H1 (cell line): ENCODE measurements at regions not wholly inside any gene's neighbourhood (a gene's known extent, or its start where the extent isn't known, plus 50 kb on each side); places are given as distances from the start of the nearest gene placed in this dataset.

ENCODE experiments used
- CTCF ChIA-PET: fragments of 300-600 bp; sonication (Branson Sonifier 250); formaldehyde crosslinking; loops from one replicate; lab custom pipeline; 2021; ENCODE audit not compliant: partially characterized antibody; lab: Charles Lee
- POLR2A ChIA-PET: fragments of 300-600 bp; sonication (Branson Sonifier 250); formaldehyde crosslinking; loops from one replicate; lab custom pipeline; 2021; ENCODE audit warnings: inconsistent platforms; ENCODE audit not compliant: partially characterized antibody; lab: Charles Lee
- DNase-seq, 2 experiments: peaks; one replicate each; pipeline versions ENCODE4 v3.0.0 to v3.0.0-alpha.2; 2010 to 2022; ENCODE audit warnings: low spot score in 2 of 2, low read depth in 1 of 2, mixed read lengths in 1 of 2
- FAIRE-seq: peaks from 2 replicates; lab custom pipeline; 2011; peaks lifted over from hg19 to GRCh38; lab: Jason Lieb, UNC
- H2AFZ ChIP-seq: 2 replicates; pipeline ENCODE4 v1.8.1; 2012; ENCODE audit warnings: low read length, inconsistent platforms
- H2AK5ac ChIP-seq: 2 replicates; pipeline ENCODE4 v1.6.1; 2013; ENCODE audit warnings: low read depth, low read length
- H2BK120ac ChIP-seq: replicated peaks from 2 replicates; pipeline ENCODE3; 2013; ENCODE audit warnings: low read depth, low read length, inconsistent platforms
- H2BK12ac ChIP-seq: 2 replicates; pipeline ENCODE4 v1.6.1; 2013; ENCODE audit warnings: low read depth, low read length
- H2BK15ac ChIP-seq: 2 replicates; pipeline ENCODE4 v1.6.1; 2013; ENCODE audit warnings: low read length
- H2BK20ac ChIP-seq: 2 replicates; pipeline ENCODE4 v1.6.1; 2013; ENCODE audit warnings: low read length
- H2BK5ac ChIP-seq: 2 replicates; pipeline ENCODE4 v1.6.1; 2013; ENCODE audit warnings: low read depth, low read length
- H3K14ac ChIP-seq: 2 replicates; pipeline ENCODE4 v1.6.1; 2013; ENCODE audit warnings: inconsistent platforms; ENCODE audit not compliant: insufficient read length
- H3K18ac ChIP-seq: 2 replicates; pipeline ENCODE4 v1.6.1; 2013; ENCODE audit warnings: low read length; ENCODE audit errors: extremely low read depth
- H3K23ac ChIP-seq: 2 replicates; pipeline ENCODE4 v1.6.1; 2013; ENCODE audit warnings: inconsistent platforms; ENCODE audit not compliant: insufficient read length
- H3K23me2 ChIP-seq: 2 replicates; pipeline ENCODE4 v1.6.1; 2013; ENCODE audit warnings: low read depth, low read length
- H3K27ac ChIP-seq: 2 replicates; pipeline ENCODE4 v1.6.1; 2011; ENCODE audit warnings: low read depth, low read length, inconsistent platforms
- H3K27me3 ChIP-seq, 4 experiments: replicated peaks in 1 of 4; 1 replicate in 1 of 4; 2 replicates in 3 of 4; pipeline versions ENCODE4 v1.6.1 to v1.8.1; 2011 to 2013; ENCODE audit warnings: low read length in 3 of 4, mild to moderate bottlenecking in 3 of 4, inconsistent platforms in 2 of 4, mixed read lengths in 2 of 4, moderate library complexity in 1 of 4; ENCODE audit not compliant: control insufficient read depth in 3 of 4, insufficient read depth in 3 of 4; ENCODE audit errors: extremely low read depth in 1 of 4
- H3K36me3 ChIP-seq, 4 experiments: 2 replicates each; pipeline versions ENCODE4 v1.6.1 to v1.8.1; 2011 to 2013; ENCODE audit warnings: mild to moderate bottlenecking in 4 of 4, low read length in 3 of 4, moderate library complexity in 2 of 4, control low read depth in 1 of 4, inconsistent platforms in 1 of 4; ENCODE audit not compliant: insufficient read depth in 4 of 4, control insufficient read depth in 2 of 4
- H3K4ac ChIP-seq: replicated peaks from 2 replicates; pipeline ENCODE3; 2013; ENCODE audit warnings: low read length, low read depth, mixed read lengths, inconsistent platforms; ENCODE audit not compliant: insufficient read length
- H3K4me1 ChIP-seq, 4 experiments: replicated peaks in 1 of 4; 1 replicate in 1 of 4; 2 replicates in 3 of 4; pipeline versions ENCODE4 v1.6.1 to v1.8.1; 2011 to 2013; ENCODE audit warnings: low read length in 3 of 4, inconsistent platforms in 2 of 4, mixed read lengths in 1 of 4; ENCODE audit not compliant: insufficient read depth in 4 of 4, control insufficient read depth in 3 of 4
- H3K4me2 ChIP-seq, 2 experiments: 2 replicates each; pipeline versions ENCODE4 v1.6.1 to v1.8.1; 2011 to 2013; ENCODE audit warnings: low read depth in 2 of 2, low read length in 2 of 2, control low read depth in 1 of 2, inconsistent platforms in 1 of 2, mild to moderate bottlenecking in 1 of 2; ENCODE audit not compliant: insufficient read depth in 1 of 2
- H3K4me3 ChIP-seq, 4 experiments: fragments of 200-600, 300-600 bp in 1 of 4; sonication (generic), shearing (Covaris generic), sonication (Bioruptor Twin) in 1 of 4; 2 replicates each; pipeline versions ENCODE4 v1.5.1 to v1.8.1; 2011 to 2016; ENCODE audit warnings: low read length in 4 of 4, low read depth in 3 of 4, control low read depth in 2 of 4, inconsistent platforms in 2 of 4, mild to moderate bottlenecking in 2 of 4, mixed read lengths in 1 of 4, moderate library complexity in 1 of 4; ENCODE audit not compliant: insufficient read depth in 2 of 4; ENCODE audit errors: extremely low read depth in 1 of 4
- H3K56ac ChIP-seq: replicated peaks from 2 replicates; pipeline ENCODE3; 2013; ENCODE audit warnings: low read depth, mild to moderate bottlenecking, mixed read lengths, low read length, inconsistent platforms; ENCODE audit not compliant: insufficient read length
- H3K79me1 ChIP-seq: 2 replicates; pipeline ENCODE4 v1.6.1; 2013; ENCODE audit warnings: low read depth, low read length, control low read depth
- H3K79me2 ChIP-seq, 2 experiments: 2 replicates each; pipeline versions ENCODE4 v1.6.1 to v1.8.1; 2012 to 2013; ENCODE audit warnings: low read length in 2 of 2, mild to moderate bottlenecking in 2 of 2, inconsistent platforms in 1 of 2; ENCODE audit not compliant: insufficient read depth in 2 of 2, control insufficient read depth in 1 of 2
- H3K9ac ChIP-seq, 4 experiments: replicated peaks in 1 of 4; 1 replicate in 1 of 4; 2 replicates in 3 of 4; pipeline versions ENCODE4 v1.6.1 to v1.8.1; 2011 to 2013; ENCODE audit warnings: low read depth in 3 of 4, low read length in 3 of 4, control low read depth in 2 of 4, mild to moderate bottlenecking in 2 of 4, moderate library complexity in 2 of 4, inconsistent platforms in 1 of 4; ENCODE audit errors: extremely low read depth in 1 of 4
- H3K9me3 ChIP-seq, 2 experiments: 2 replicates each; pipeline versions ENCODE4 v1.6.1 to v1.8.1; 2012 to 2013; ENCODE audit warnings: mild to moderate bottlenecking in 2 of 2, moderate library complexity in 2 of 2, control low read depth in 1 of 2, inconsistent platforms in 1 of 2, low read depth in 1 of 2, low read length in 1 of 2, mixed read lengths in 1 of 2; ENCODE audit not compliant: insufficient read depth in 2 of 2
- H4K20me1 ChIP-seq, 2 experiments: replicated peaks in 1 of 2; 2 replicates each; pipeline versions ENCODE3 to v1.8.1; 2011 to 2013; ENCODE audit warnings: inconsistent platforms in 2 of 2, low read length in 2 of 2, mild to moderate bottlenecking in 1 of 2; ENCODE audit not compliant: insufficient read depth in 2 of 2, control insufficient read depth in 1 of 2
- H4K5ac ChIP-seq: 2 replicates; pipeline ENCODE4 v1.6.1; 2013; ENCODE audit warnings: low read length, low read depth, mixed read lengths, inconsistent platforms; ENCODE audit not compliant: insufficient read length
- H4K8ac ChIP-seq: 2 replicates; pipeline ENCODE4 v1.8.0; 2013; ENCODE audit warnings: mild to moderate bottlenecking, moderate library complexity, low read length, inconsistent platforms; ENCODE audit not compliant: insufficient read depth; ENCODE audit errors: extremely low read depth
- H4K91ac ChIP-seq: replicated peaks from 2 replicates; pipeline ENCODE3; 2013; ENCODE audit warnings: low read length, mixed read lengths, inconsistent platforms; ENCODE audit not compliant: insufficient read length
- ASH2L ChIP-seq: fragments of 200-600, 300-600 bp; sonication (generic); IDR thresholded peaks from one replicate; pipeline ENCODE4 v1.7.1; 2017; ENCODE audit warnings: low read length
- CREB1 ChIP-seq: IDR thresholded peaks from 2 replicates; pipeline ENCODE4 v1.6.1; 2012; ENCODE audit warnings: inconsistent platforms
- EZH2 ChIP-seq: fragments of 200-600 bp; sonication (generic); IDR thresholded peaks from 2 replicates; pipeline ENCODE4 v1.7.1; 2012; ENCODE audit warnings: low read depth, mild to moderate bottlenecking, moderate library complexity, low read length, inconsistent platforms; ENCODE audit not compliant: severe bottlenecking
- KDM1A ChIP-seq: fragments of 200-600, 300-600 bp; sonication (generic); IDR thresholded peaks from 2 replicates; pipeline ENCODE4 v1.7.1; 2016; ENCODE audit warnings: mild to moderate bottlenecking, low read length, borderline replicate concordance
- RBBP5 ChIP-seq: IDR thresholded peaks from 2 replicates; pipeline ENCODE4 v1.7.1; 2012; ENCODE audit warnings: low read depth, mild to moderate bottlenecking, inconsistent platforms, low read length, moderate library complexity, borderline replicate concordance
- SP2 ChIP-seq: IDR thresholded peaks from 2 replicates; pipeline ENCODE4 v1.6.1; 2012; ENCODE audit warnings: mild to moderate bottlenecking, low read length, inconsistent platforms
- TF ChIP-seq, protein P1 (sequence below), 3 experiments: IDR thresholded peaks; 1 replicate in 2 of 3; 2 replicates in 1 of 3; pipeline versions ENCODE4 v1.5.1 to v1.6.1; 2011; ENCODE audit warnings: low read length in 3 of 3, mild to moderate bottlenecking in 3 of 3, inconsistent platforms in 2 of 3, low read depth in 1 of 3, moderate library complexity in 1 of 3; ENCODE audit not compliant: insufficient read depth in 1 of 3; ENCODE audit errors: control extremely low read depth in 1 of 3

- TF ChIP-seq CREB1 = no peak
- TF ChIP-seq ASH2L = no peak
These were observed 134.3 kb downstream of the OR2K2 start (continued) for GRCh38 chr9:111195766-111196165.

GRCh38 chr9:111193095-111193494, 136.9 kb downstream of the OR2K2 start:
- H3K4ac ChIP-seq = no peak overlapping the region
- H3K18ac ChIP-seq = no peak overlapping the region
- H3K27me3 ChIP-seq = no peaks in the 10 kb centered on the region
- no peak overlapping the region for H3K14ac ChIP-seq
- no peak overlapping the region for H2AK5ac ChIP-seq
- no peaks in the 10 kb centered on the region for H4K20me1 ChIP-seq
- H3K79me1 ChIP-seq = no peaks in the 10 kb centered on the region
- H4K91ac ChIP-seq = no peak overlapping the region
- ChIA-PET POLR2A (no interaction called here), CTCF (interaction anchor here (1.0 kb wide), 1 partner anchor 31 kb away, joined by 3 read pairs; no protein-coding TSS in a partner anchor)
- no peak for TF ChIP-seq KDM1A
- no peak for TF ChIP-seq EZH2
- no peak for TF ChIP-seq SP2
- no peak for TF ChIP-seq CREB1
- TF ChIP-seq RBBP5 = no peak
- TF ChIP-seq, protein P1, sequence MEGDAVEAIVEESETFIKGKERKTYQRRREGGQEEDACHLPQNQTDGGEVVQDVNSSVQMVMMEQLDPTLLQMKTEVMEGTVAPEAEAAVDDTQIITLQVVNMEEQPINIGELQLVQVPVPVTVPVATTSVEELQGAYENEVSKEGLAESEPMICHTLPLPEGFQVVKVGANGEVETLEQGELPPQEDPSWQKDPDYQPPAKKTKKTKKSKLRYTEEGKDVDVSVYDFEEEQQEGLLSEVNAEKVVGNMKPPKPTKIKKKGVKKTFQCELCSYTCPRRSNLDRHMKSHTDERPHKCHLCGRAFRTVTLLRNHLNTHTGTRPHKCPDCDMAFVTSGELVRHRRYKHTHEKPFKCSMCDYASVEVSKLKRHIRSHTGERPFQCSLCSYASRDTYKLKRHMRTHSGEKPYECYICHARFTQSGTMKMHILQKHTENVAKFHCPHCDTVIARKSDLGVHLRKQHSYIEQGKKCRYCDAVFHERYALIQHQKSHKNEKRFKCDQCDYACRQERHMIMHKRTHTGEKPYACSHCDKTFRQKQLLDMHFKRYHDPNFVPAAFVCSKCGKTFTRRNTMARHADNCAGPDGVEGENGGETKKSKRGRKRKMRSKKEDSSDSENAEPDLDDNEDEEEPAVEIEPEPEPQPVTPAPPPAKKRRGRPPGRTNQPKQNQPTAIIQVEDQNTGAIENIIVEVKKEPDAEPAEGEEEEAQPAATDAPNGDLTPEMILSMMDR (IDR thresholded peaks at IDR 0.05; ENCODE audit: control extremely low read depth in 1 of 3, insufficient read depth in 1 of 3, low read depth in 1 of 3, low read length in 3 of 3) = no peak
- no peaks in the 10 kb centered on the region for H3K36me3 ChIP-seq
- no peaks in the 10 kb centered on the region for H3K79me2 ChIP-seq
- no peaks in the 10 kb centered on the region for H3K4me1 ChIP-seq
- no peak overlapping the region for H2BK12ac ChIP-seq
- H2AFZ ChIP-seq = no peak overlapping the region
- H3K56ac ChIP-seq = no peak overlapping the region
- no peak overlapping the region for H4K8ac ChIP-seq
- no peak overlapping the region for H2BK5ac ChIP-seq
- H3K9me3 ChIP-seq = no peaks in the 10 kb centered on the region
- H3K4me3 ChIP-seq = no peak overlapping the region
- H4K5ac ChIP-seq = no peak overlapping the region
- no peak for FAIRE-seq
- H3K27ac ChIP-seq = no peak overlapping the region
- no peak overlapping the region for H3K4me2 ChIP-seq
- H3K23ac ChIP-seq = no peak overlapping the region
- H2BK15ac ChIP-seq = no peak overlapping the region
- DNase-seq = no peak
- no peak overlapping the region for H2BK20ac ChIP-seq
- no peaks in the 10 kb centered on the region for H3K23me2 ChIP-seq
- no peak overlapping the region for H3K9ac ChIP-seq
- no peak overlapping the region for H2BK120ac ChIP-seq
